Loucy (cell line): ENCODE measurements at regions not wholly inside any gene's neighbourhood (a gene's known extent, or its start where the extent isn't known, plus 50 kb on each side); places are given as distances from the start of the nearest gene placed in this dataset.

ENCODE experiments used
- EZH2phosphoT487 ChIP-seq: fragments of 200-600 bp; IDR thresholded peaks from 2 replicates; pipeline ENCODE4 v1.6.1; 2018; ENCODE audit warnings: antibody characterized with exemption, mild to moderate bottlenecking, moderate library complexity, borderline replicate concordance
- TF ChIP-seq, protein P1 (sequence below): fragments of 200-600 bp; sonication (generic); conservative IDR thresholded peaks from 2 replicates; pipeline ENCODE4 v1.5.1; 2014; ENCODE audit warnings: mild to moderate bottlenecking, antibody characterized with exemption, low read length

DNA sequence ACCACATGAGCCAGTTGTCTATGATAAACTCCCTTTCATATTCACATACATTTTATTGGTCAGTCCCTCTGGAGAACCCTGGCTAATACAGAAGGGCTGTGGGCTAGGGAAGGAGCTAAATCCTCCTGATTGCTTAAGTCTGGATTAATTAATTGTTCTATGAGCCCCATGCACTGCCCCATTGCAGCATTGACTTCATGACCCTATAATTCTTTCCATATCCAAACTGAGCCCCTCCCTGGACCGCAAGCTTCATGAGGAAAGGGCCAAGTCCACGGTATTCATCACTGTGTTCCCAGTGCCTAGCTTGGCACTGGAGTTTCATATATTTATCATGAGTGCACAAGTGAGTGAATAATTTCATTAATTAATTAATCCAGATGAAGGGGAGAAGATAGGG lies 124.0 kb downstream of the MBD2 start:
- TF ChIP-seq, protein P1, sequence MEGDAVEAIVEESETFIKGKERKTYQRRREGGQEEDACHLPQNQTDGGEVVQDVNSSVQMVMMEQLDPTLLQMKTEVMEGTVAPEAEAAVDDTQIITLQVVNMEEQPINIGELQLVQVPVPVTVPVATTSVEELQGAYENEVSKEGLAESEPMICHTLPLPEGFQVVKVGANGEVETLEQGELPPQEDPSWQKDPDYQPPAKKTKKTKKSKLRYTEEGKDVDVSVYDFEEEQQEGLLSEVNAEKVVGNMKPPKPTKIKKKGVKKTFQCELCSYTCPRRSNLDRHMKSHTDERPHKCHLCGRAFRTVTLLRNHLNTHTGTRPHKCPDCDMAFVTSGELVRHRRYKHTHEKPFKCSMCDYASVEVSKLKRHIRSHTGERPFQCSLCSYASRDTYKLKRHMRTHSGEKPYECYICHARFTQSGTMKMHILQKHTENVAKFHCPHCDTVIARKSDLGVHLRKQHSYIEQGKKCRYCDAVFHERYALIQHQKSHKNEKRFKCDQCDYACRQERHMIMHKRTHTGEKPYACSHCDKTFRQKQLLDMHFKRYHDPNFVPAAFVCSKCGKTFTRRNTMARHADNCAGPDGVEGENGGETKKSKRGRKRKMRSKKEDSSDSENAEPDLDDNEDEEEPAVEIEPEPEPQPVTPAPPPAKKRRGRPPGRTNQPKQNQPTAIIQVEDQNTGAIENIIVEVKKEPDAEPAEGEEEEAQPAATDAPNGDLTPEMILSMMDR = no peak
- no peak for TF ChIP-seq EZH2phosphoT487
